GM23338 (cell line): ENCODE measurements at regions not wholly inside any gene's neighbourhood (a gene's known extent, or its start where the extent isn't known, plus 50 kb on each side); places are given as distances from the start of the nearest gene placed in this dataset.

ENCODE experiments used
- ATAC-seq: fragments of 200-7000 bp; cut with Tn5 transposase; 3 replicates; pipeline ENCODE4 v1.9.1; 2020
- DNase-seq: peaks from one replicate; pipeline ENCODE4 v3.0.0-alpha.2; 2015; ENCODE audit warnings: low spot score
- H2AFZ ChIP-seq: fragments of 200-600 bp; sonication (generic); 2 replicates; pipeline ENCODE4 v1.8.0; 2016; ENCODE audit warnings: antibody characterized with exemption, mild to moderate bottlenecking, moderate library complexity
- H3F3A ChIP-seq: fragments of 200-600 bp; sonication (generic); replicated peaks from 2 replicates; pipeline ENCODE4 v1.8.0; 2017; ENCODE audit warnings: antibody characterized with exemption, mixed run types, low read depth
- H3K27ac ChIP-seq: fragments of 200-600 bp; sonication (generic); 2 replicates; pipeline ENCODE4 v1.6.1; 2016; ENCODE audit warnings: low read depth
- H3K27me3 ChIP-seq: fragments of 200-600 bp; sonication (generic); 2 replicates; pipeline ENCODE4 v1.8.0; 2016; ENCODE audit warnings: mild to moderate bottlenecking, mixed run types, moderate library complexity; ENCODE audit not compliant: insufficient read depth
- H3K36me3 ChIP-seq: fragments of 200-600 bp; sonication (generic); 2 replicates; pipeline ENCODE4 v1.8.0; 2016; ENCODE audit warnings: mild to moderate bottlenecking; ENCODE audit not compliant: insufficient read depth
- H3K4me1 ChIP-seq: fragments of 200-600 bp; sonication (generic); 2 replicates; pipeline ENCODE4 v1.8.0; 2016; ENCODE audit warnings: mild to moderate bottlenecking, moderate library complexity; ENCODE audit not compliant: insufficient read depth
- H3K4me2 ChIP-seq: fragments of 200-600 bp; sonication (generic); 2 replicates; pipeline ENCODE4 v1.7.1; 2017; ENCODE audit warnings: mixed run types
- H3K4me3 ChIP-seq: fragments of 200-600 bp; sonication (generic); 2 replicates; pipeline ENCODE4 v1.6.1; 2016; ENCODE audit warnings: mixed run types
- H3K79me2 ChIP-seq: fragments of 200-600 bp; sonication (generic); replicated peaks from 2 replicates; pipeline ENCODE4 v1.8.0; 2017; ENCODE audit warnings: mild to moderate bottlenecking; ENCODE audit not compliant: insufficient read depth
- H3K9me2 ChIP-seq: fragments of 200-600 bp; sonication (generic); 2 replicates; pipeline ENCODE4 v1.8.0; 2017; ENCODE audit not compliant: insufficient read depth
- H4K20me1 ChIP-seq: fragments of 200-600 bp; sonication (generic); replicated peaks from 2 replicates; pipeline ENCODE4 v1.8.0; 2017; ENCODE audit warnings: mild to moderate bottlenecking; ENCODE audit not compliant: insufficient read depth
- H3K27ac Mint-ChIP-seq: 2 replicates; pipeline ENCODE4 v1.8.0; 2020; ENCODE audit warnings: inconsistent platforms, mild to moderate bottlenecking, moderate library complexity, mixed read lengths
- H3K27me3 Mint-ChIP-seq: 3 replicates; pipeline ENCODE4 v1.8.0; 2022; ENCODE audit warnings: low read depth, mild to moderate bottlenecking, moderate library complexity, mixed read lengths, inconsistent platforms; ENCODE audit not compliant: insufficient read depth, poor library complexity
- H3K36me3 Mint-ChIP-seq: 3 replicates; pipeline ENCODE4 v1.8.0; 2021; ENCODE audit warnings: low read depth, mild to moderate bottlenecking, inconsistent platforms, moderate library complexity, mixed read lengths
- H3K4me1 Mint-ChIP-seq: 3 replicates; pipeline ENCODE4 v1.8.0; 2020; ENCODE audit warnings: mild to moderate bottlenecking, inconsistent platforms, mixed read lengths
- H3K4me3 Mint-ChIP-seq: 3 replicates; pipeline ENCODE4 v1.8.0; 2021; ENCODE audit warnings: moderate library complexity, mild to moderate bottlenecking, inconsistent platforms, mixed read lengths
- H3K9me3 Mint-ChIP-seq: 3 replicates; pipeline ENCODE4 v1.8.0; 2020; ENCODE audit warnings: moderate library complexity, mild to moderate bottlenecking, inconsistent platforms, mixed read lengths
- CREB1 ChIP-seq: fragments of 250-450 bp; sonication (Bioruptor Pico); IDR thresholded peaks from 2 replicates; pipeline ENCODE4 v1.5.0; 2020; ENCODE audit warnings: low read depth, mild to moderate bottlenecking, moderate library complexity
- EZH2 ChIP-seq: fragments of 200-600 bp; sonication (generic); IDR thresholded peaks from one replicate; pipeline ENCODE4 v1.8.0; 2017; ENCODE audit warnings: antibody characterized with exemption, mild to moderate bottlenecking, low read depth; ENCODE audit not compliant: unreplicated experiment
- EZH2phosphoT487 ChIP-seq: fragments of 200-600 bp; sonication (generic); IDR thresholded peaks from one replicate; pipeline ENCODE4 v1.8.1; 2018; ENCODE audit warnings: antibody characterized with exemption; ENCODE audit not compliant: unreplicated experiment
- JUNB ChIP-seq: IDR thresholded peaks from one replicate; pipeline ENCODE4 v1.6.1; 2016; ENCODE audit warnings: antibody characterized with exemption; ENCODE audit not compliant: unreplicated experiment
- NANOG ChIP-seq: IDR thresholded peaks from 2 replicates; pipeline ENCODE4 v1.6.1; 2016; ENCODE audit warnings: antibody characterized with exemption, borderline replicate concordance
- POLR2AphosphoS5 ChIP-seq: IDR thresholded peaks from 2 replicates; pipeline ENCODE4 v1.6.1; 2016; ENCODE audit warnings: antibody characterized with exemption, low read depth
- STAT1 ChIP-seq: IDR thresholded peaks from one replicate; pipeline ENCODE4 v1.6.1; 2016; ENCODE audit warnings: antibody characterized with exemption; ENCODE audit not compliant: unreplicated experiment
- ZNF114 ChIP-seq: fragments of 250-450 bp; sonication (Bioruptor Pico); IDR thresholded peaks from 2 replicates; pipeline ENCODE4 v1.5.0; 2020; ENCODE audit warnings: mild to moderate bottlenecking, moderate library complexity
- ZNF331 ChIP-seq: fragments of 250-450 bp; sonication (Bioruptor Pico); IDR thresholded peaks from 2 replicates; pipeline ENCODE4 v1.5.0; 2020; ENCODE audit warnings: low read depth, mild to moderate bottlenecking, moderate library complexity
- TF ChIP-seq, protein P1 (sequence below): fragments of 250-450 bp; sonication (Bioruptor Pico); IDR thresholded peaks from 2 replicates; pipeline ENCODE4 v1.5.0; 2020; ENCODE audit warnings: mild to moderate bottlenecking, moderate library complexity
- TF ChIP-seq, protein P2 (sequence below): IDR thresholded peaks from 2 replicates; pipeline ENCODE4 v1.6.1; 2016; ENCODE audit warnings: antibody characterized with exemption
- TF ChIP-seq, protein P3 (sequence below): IDR thresholded peaks from one replicate; pipeline ENCODE4 v1.6.1; 2018; ENCODE audit warnings: antibody characterized with exemption; ENCODE audit not compliant: unreplicated experiment
- TF ChIP-seq, protein P4 (sequence below), 2 experiments: fragments of 200-600 bp in 1 of 2; sonication (generic) in 1 of 2; conservative IDR thresholded peaks; 2 replicates each; pipeline versions ENCODE4 v1.5.1 to v1.6.1; 2016 to 2017; ENCODE audit warnings: antibody characterized with exemption in 2 of 2, low read depth in 2 of 2, mild to moderate bottlenecking in 2 of 2, moderate library complexity in 1 of 2

DNA sequence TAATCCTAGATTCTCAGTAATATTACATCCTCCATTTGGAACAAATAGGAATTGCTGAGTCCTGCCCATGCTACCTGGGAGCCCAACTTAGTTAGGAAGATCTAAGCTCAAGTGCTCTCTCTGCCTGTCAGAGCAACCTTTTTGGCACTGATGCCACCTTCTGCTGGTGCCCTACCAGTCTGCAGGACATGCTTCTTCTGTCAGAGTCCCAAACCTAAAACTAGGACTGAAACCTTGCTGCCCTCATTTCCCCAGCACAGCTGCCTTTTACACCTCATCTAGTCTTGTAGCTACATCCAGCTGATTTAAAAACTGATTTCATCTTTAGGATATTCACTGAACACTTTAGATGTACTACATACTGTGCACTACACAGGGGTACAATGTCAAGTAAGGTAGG lies 118.7 kb downstream of the LYPLAL1 start:
- H3K4me3 ChIP-seq = no peak overlapping the region
- H2AFZ ChIP-seq = no peak overlapping the region
- Mint-ChIP-seq H3K4me3 (no peak overlapping the region), H3K27ac (no peak overlapping the region), H3K36me3 (no peaks in the 10 kb centered on the region), H3K27me3 (no peaks in the 10 kb centered on the region), H3K4me1 (peaks cover 7% of the 10 kb centered on the region), H3K9me3 (no peaks in the 10 kb centered on the region)
- H3K4me2 ChIP-seq = no peak overlapping the region
- H3F3A ChIP-seq = no peaks in the 10 kb centered on the region
- ATAC-seq (no peak), DNase-seq (no peak)
- H3K27ac ChIP-seq = no peak overlapping the region
- H3K9me2 ChIP-seq = peaks cover 21% of the 10 kb centered on the region
- TF ChIP-seq ZNF114 (CRISPR knock-in tag) (no peak), JUNB (no peak), POLR2AphosphoS5 (no peak), EZH2phosphoT487 (no peak), NANOG (no peak), ZNF331 (CRISPR knock-in tag) (no peak), CREB1 (CRISPR knock-in tag) (no peak), EZH2 (no peak), STAT1 (no peak)
- TF ChIP-seq, protein P1, sequence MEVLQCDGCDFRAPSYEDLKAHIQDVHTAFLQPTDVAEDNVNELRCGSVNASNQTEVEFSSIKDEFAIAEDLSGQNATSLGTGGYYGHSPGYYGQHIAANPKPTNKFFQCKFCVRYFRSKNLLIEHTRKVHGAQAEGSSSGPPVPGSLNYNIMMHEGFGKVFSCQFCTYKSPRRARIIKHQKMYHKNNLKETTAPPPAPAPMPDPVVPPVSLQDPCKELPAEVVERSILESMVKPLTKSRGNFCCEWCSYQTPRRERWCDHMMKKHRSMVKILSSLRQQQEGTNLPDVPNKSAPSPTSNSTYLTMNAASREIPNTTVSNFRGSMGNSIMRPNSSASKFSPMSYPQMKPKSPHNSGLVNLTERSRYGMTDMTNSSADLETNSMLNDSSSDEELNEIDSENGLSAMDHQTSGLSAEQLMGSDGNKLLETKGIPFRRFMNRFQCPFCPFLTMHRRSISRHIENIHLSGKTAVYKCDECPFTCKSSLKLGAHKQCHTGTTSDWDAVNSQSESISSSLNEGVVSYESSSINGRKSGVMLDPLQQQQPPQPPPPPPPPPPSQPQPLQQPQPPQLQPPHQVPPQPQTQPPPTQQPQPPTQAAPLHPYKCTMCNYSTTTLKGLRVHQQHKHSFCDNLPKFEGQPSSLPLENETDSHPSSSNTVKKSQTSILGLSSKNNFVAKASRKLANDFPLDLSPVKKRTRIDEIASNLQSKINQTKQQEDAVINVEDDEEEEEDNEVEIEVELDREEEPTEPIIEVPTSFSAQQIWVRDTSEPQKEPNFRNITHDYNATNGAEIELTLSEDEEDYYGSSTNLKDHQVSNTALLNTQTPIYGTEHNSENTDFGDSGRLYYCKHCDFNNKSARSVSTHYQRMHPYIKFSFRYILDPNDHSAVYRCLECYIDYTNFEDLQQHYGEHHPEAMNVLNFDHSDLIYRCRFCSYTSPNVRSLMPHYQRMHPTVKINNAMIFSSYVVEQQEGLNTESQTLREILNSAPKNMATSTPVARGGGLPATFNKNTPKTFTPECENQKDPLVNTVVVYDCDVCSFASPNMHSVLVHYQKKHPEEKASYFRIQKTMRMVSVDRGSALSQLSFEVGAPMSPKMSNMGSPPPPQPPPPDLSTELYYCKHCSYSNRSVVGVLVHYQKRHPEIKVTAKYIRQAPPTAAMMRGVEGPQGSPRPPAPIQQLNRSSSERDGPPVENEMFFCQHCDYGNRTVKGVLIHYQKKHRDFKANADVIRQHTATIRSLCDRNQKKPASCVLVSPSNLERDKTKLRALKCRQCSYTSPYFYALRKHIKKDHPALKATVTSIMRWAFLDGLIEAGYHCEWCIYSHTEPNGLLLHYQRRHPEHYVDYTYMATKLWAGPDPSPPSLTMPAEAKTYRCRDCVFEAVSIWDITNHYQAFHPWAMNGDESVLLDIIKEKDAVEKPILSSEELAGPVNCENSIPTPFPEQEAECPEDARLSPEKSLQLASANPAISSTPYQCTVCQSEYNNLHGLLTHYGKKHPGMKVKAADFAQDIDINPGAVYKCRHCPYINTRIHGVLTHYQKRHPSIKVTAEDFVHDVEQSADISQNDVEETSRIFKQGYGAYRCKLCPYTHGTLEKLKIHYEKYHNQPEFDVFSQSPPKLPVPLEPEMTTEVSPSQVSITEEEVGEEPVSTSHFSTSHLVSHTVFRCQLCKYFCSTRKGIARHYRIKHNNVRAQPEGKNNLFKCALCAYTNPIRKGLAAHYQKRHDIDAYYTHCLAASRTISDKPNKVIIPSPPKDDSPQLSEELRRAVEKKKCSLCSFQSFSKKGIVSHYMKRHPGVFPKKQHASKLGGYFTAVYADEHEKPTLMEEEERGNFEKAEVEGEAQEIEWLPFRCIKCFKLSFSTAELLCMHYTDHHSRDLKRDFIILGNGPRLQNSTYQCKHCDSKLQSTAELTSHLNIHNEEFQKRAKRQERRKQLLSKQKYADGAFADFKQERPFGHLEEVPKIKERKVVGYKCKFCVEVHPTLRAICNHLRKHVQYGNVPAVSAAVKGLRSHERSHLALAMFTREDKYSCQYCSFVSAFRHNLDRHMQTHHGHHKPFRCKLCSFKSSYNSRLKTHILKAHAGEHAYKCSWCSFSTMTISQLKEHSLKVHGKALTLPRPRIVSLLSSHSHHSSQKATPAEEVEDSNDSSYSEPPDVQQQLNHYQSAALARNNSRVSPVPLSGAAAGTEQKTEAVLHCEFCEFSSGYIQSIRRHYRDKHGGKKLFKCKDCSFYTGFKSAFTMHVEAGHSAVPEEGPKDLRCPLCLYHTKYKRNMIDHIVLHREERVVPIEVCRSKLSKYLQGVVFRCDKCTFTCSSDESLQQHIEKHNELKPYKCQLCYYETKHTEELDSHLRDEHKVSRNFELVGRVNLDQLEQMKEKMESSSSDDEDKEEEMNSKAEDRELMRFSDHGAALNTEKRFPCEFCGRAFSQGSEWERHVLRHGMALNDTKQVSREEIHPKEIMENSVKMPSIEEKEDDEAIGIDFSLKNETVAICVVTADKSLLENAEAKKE (CRISPR knock-in tag) = no peak
- TF ChIP-seq, protein P2, sequence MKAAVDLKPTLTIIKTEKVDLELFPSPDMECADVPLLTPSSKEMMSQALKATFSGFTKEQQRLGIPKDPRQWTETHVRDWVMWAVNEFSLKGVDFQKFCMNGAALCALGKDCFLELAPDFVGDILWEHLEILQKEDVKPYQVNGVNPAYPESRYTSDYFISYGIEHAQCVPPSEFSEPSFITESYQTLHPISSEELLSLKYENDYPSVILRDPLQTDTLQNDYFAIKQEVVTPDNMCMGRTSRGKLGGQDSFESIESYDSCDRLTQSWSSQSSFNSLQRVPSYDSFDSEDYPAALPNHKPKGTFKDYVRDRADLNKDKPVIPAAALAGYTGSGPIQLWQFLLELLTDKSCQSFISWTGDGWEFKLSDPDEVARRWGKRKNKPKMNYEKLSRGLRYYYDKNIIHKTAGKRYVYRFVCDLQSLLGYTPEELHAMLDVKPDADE = no peak
- TF ChIP-seq, protein P3, sequence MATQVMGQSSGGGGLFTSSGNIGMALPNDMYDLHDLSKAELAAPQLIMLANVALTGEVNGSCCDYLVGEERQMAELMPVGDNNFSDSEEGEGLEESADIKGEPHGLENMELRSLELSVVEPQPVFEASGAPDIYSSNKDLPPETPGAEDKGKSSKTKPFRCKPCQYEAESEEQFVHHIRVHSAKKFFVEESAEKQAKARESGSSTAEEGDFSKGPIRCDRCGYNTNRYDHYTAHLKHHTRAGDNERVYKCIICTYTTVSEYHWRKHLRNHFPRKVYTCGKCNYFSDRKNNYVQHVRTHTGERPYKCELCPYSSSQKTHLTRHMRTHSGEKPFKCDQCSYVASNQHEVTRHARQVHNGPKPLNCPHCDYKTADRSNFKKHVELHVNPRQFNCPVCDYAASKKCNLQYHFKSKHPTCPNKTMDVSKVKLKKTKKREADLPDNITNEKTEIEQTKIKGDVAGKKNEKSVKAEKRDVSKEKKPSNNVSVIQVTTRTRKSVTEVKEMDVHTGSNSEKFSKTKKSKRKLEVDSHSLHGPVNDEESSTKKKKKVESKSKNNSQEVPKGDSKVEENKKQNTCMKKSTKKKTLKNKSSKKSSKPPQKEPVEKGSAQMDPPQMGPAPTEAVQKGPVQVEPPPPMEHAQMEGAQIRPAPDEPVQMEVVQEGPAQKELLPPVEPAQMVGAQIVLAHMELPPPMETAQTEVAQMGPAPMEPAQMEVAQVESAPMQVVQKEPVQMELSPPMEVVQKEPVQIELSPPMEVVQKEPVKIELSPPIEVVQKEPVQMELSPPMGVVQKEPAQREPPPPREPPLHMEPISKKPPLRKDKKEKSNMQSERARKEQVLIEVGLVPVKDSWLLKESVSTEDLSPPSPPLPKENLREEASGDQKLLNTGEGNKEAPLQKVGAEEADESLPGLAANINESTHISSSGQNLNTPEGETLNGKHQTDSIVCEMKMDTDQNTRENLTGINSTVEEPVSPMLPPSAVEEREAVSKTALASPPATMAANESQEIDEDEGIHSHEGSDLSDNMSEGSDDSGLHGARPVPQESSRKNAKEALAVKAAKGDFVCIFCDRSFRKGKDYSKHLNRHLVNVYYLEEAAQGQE = no peak
- TF ChIP-seq, protein P4, sequence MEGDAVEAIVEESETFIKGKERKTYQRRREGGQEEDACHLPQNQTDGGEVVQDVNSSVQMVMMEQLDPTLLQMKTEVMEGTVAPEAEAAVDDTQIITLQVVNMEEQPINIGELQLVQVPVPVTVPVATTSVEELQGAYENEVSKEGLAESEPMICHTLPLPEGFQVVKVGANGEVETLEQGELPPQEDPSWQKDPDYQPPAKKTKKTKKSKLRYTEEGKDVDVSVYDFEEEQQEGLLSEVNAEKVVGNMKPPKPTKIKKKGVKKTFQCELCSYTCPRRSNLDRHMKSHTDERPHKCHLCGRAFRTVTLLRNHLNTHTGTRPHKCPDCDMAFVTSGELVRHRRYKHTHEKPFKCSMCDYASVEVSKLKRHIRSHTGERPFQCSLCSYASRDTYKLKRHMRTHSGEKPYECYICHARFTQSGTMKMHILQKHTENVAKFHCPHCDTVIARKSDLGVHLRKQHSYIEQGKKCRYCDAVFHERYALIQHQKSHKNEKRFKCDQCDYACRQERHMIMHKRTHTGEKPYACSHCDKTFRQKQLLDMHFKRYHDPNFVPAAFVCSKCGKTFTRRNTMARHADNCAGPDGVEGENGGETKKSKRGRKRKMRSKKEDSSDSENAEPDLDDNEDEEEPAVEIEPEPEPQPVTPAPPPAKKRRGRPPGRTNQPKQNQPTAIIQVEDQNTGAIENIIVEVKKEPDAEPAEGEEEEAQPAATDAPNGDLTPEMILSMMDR (conservative IDR thresholded peaks at IDR 0.05; ENCODE audit: low read depth in 2 of 2) = no peak
- no peaks in the 10 kb centered on the region for H3K27me3 ChIP-seq
- no peaks in the 10 kb centered on the region for H3K79me2 ChIP-seq
- H3K4me1 ChIP-seq = peaks cover 12% of the 10 kb centered on the region; the same call in 1 of the 2 replicates
- no peaks in the 10 kb centered on the region for H3K36me3 ChIP-seq
- no peaks in the 10 kb centered on the region for H4K20me1 ChIP-seq
